SKM-1 treated with dmso at 0.1 percent for 144 hours (cell line): ENCODE measurements at regions not wholly inside any gene's neighbourhood (a gene's known extent, or its start where the extent isn't known, plus 50 kb on each side); places are given as distances from the start of the nearest gene placed in this dataset.
"Not testable (repeated sequence)": the region's sequence is repeated elsewhere in the genome, so short reads cannot be mapped to it uniquely, and the experiment has no call there.

Experiments
- DNase-seq: peaks from one replicate; lab custom pipeline; 2025; ENCODE audit not compliant: unreplicated experiment; lab: John Stamatoyannopoulos, UW

- DNase-seq, result no peak
Measured at GRCh38 chr6:130494729-130495128, 128.9 kb downstream of the TMEM200A start.

- DNase-seq, result no peak
Measured at GRCh38 chr6:130500693-130501092, 134.9 kb downstream of the TMEM200A start.

GRCh38 chr6:130503146-130503545, 137.3 kb downstream of the TMEM200A start:
- no peak for DNase-seq

- no peak for DNase-seq
Measured at GRCh38 chr6:130505808-130506598, 140.2 kb downstream of the TMEM200A start.

- DNase-seq, result not testable (repeated sequence)
Measured at GRCh38 chr6:130507005-130507665, 141.3 kb downstream of the TMEM200A start.

- DNase-seq, result no peak
Measured at GRCh38 chr6:130507666-130508028, 141.8 kb downstream of the TMEM200A start.

GRCh38 chr6:130513770-130514169, 148.0 kb downstream of the TMEM200A start:
- DNase-seq, result no peak

- DNase-seq, result no peak
Measured at GRCh38 chr6:130514712-130515111, 148.9 kb downstream of the TMEM200A start.

- DNase-seq, result no peak
Measured at GRCh38 chr6:130515306-130515705, 149.5 kb downstream of the TMEM200A start.

GRCh38 chr6:130516604-130517003, 150.8 kb downstream of the TMEM200A start:
- DNase-seq, result no peak

GRCh38 chr6:130517444-130517931, 151.7 kb downstream of the TMEM200A start:
- no peak for DNase-seq

- no peak for DNase-seq
Measured at GRCh38 chr6:130518588-130518987, 152.8 kb downstream of the TMEM200A start.

GRCh38 chr6:130520221-130520620, 154.4 kb downstream of the TMEM200A start:
- no peak for DNase-seq

- DNase-seq, result no peak
Measured at GRCh38 chr6:130520801-130521200, 155.0 kb downstream of the TMEM200A start.

- DNase-seq, result no peak
Measured at GRCh38 chr6:130524552-130524951, 158.7 kb downstream of the TMEM200A start.

- DNase-seq, result peak; percentile 6
Measured at GRCh38 chr6:130525408-130525807, 159.6 kb downstream of the TMEM200A start.

- DNase-seq, result no peak
Measured at GRCh38 chr6:130526466-130526865, 160.6 kb downstream of the TMEM200A start.

GRCh38 chr6:130527173-130527572, 161.4 kb downstream of the TMEM200A start:
- DNase-seq, result no peak

GRCh38 chr6:130529569-130530149, 163.8 kb downstream of the TMEM200A start:
- no peak for DNase-seq

GRCh38 chr6:130534627-130535026, 168.8 kb downstream of the TMEM200A start:
- no peak for DNase-seq

- DNase-seq, result no peak
Measured at GRCh38 chr6:130535242-130535641, 169.4 kb downstream of the TMEM200A start.

GRCh38 chr6:130537447-130537846, 171.6 kb downstream of the TMEM200A start:
- no peak for DNase-seq
